HG02970 (cell line): ENCODE measurements at regions not wholly inside any gene's neighbourhood (a gene's known extent, or its start where the extent isn't known, plus 50 kb on each side); places are given as distances from the start of the nearest gene placed in this dataset.
"Not testable (repeated sequence)": the region's sequence is repeated elsewhere in the genome, so short reads cannot be mapped to it uniquely, and the experiment has no call there.

ENCODE experiments used
- ATAC-seq: cut with Tn5 transposase; IDR thresholded peaks from one replicate; pipeline ENCODE4 v1.9.1; 2021; ENCODE audit warnings: mild to moderate bottlenecking, moderate library complexity, moderate number of reproducible peaks; ENCODE audit not compliant: unreplicated experiment, low FRiP score

- ATAC-seq = no peak
Observed at GRCh38 chr1:219733511-219734174, 120.7 kb upstream of the ZC3H11B start.

- no peak for ATAC-seq
Observed at GRCh38 chr1:219732814-219733491, 120.0 kb upstream of the ZC3H11B start.

- no peak for ATAC-seq
Observed at GRCh38 chr1:219731771-219732170, 118.9 kb upstream of the ZC3H11B start.

- ATAC-seq = no peak
Observed at GRCh38 chr1:219726480-219727272, 113.8 kb upstream of the ZC3H11B start.

GRCh38 chr1:219724440-219724839 is 111.5 kb upstream of the ZC3H11B start:
- no peak for ATAC-seq

- no peak for ATAC-seq
Observed at GRCh38 chr1:219717536-219717935, 104.6 kb upstream of the ZC3H11B start.

- no peak for ATAC-seq
Observed at GRCh38 chr1:219716611-219717114, 103.8 kb upstream of the ZC3H11B start.

- no peak for ATAC-seq
Observed at GRCh38 chr1:219713981-219714381, 101.1 kb upstream of the ZC3H11B start.

- no peak for ATAC-seq
Observed at GRCh38 chr1:219712506-219712905, 99.6 kb upstream of the ZC3H11B start.

GRCh38 chr1:219710529-219711194 is 97.8 kb upstream of the ZC3H11B start:
- no peak for ATAC-seq

GRCh38 chr1:219708919-219709543 is 96.1 kb upstream of the ZC3H11B start:
- no peak for ATAC-seq

- not testable (repeated sequence) for ATAC-seq
Observed at GRCh38 chr1:219707885-219708284, 95.0 kb upstream of the ZC3H11B start.

- not testable (repeated sequence) for ATAC-seq
Observed at GRCh38 chr1:219704331-219704730, 91.4 kb upstream of the ZC3H11B start.

GRCh38 chr1:219703368-219703639 is 90.4 kb upstream of the ZC3H11B start:
- ATAC-seq = no peak

GRCh38 chr1:219701476-219701875 is 88.6 kb upstream of the ZC3H11B start:
- no peak for ATAC-seq

GRCh38 chr1:219699870-219700269 is 87.0 kb upstream of the ZC3H11B start:
- no peak for ATAC-seq

- ATAC-seq = no peak
Observed at GRCh38 chr1:219697682-219698081, 84.8 kb upstream of the ZC3H11B start.

- ATAC-seq = no peak
Observed at GRCh38 chr1:219692981-219693380, 80.1 kb upstream of the ZC3H11B start.

GRCh38 chr1:219689774-219690173 is 76.9 kb upstream of the ZC3H11B start:
- no peak for ATAC-seq

GRCh38 chr1:219687779-219688178 is 74.9 kb upstream of the ZC3H11B start:
- no peak for ATAC-seq
